ENCODE measurements at regions not wholly inside any gene's neighbourhood (a gene's known extent, or its start where the extent isn't known, plus 50 kb on each side); places are given as distances from the start of the nearest gene placed in this dataset.

DNA sequence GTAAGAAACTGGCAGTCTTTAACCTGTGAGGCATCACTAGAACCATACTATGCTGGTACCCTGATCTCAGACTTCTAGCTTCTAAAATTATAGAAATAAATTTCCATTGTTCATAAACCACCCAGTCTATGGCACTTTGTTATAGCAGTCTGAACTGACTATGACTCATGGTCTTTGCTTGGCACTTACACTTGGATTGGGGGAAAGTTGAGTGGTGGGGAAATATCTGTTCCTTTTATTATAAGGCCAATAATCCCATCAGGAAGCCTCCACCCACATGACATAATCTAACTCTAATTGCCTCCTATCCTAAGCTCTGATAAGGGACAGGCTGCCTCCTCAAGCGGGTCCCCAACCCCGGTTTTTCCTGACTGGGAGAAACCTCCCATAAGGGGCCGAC lies 61.4 kb upstream of the PACRGL start:
- Histone ChIP-seq H2BK15ac (ENCODE audit: low read depth, low read length) (no peak overlapping the region), H4K5ac (ENCODE audit: insufficient read length, low read depth, low read length) (no peak overlapping the region), H4K20me1 (ENCODE audit: control insufficient read depth, insufficient read depth, insufficient read length) (peaks cover 2% of the 10 kb centered on the region), H2AK5ac (ENCODE audit: insufficient read length, low read length) (no peak overlapping the region), H3K23me2 (ENCODE audit: insufficient read length, low read depth, low read length, poor library complexity, severe bottlenecking) (no peaks in the 10 kb centered on the region), H3K14ac (ENCODE audit: insufficient read depth, low read length) (no peak overlapping the region), H3K4me2 (ENCODE audit: insufficient read depth, insufficient read length, low read length) (no peak overlapping the region), H4K8ac (replicated peaks; ENCODE audit: insufficient read length, low read depth, low read length) (no peak overlapping the region), H3K56ac (ENCODE audit: insufficient read length, low read depth, low read length) (no peak overlapping the region), H3K18ac (ENCODE audit: insufficient read length, low read depth, low read length) (no peak overlapping the region), H4K91ac (ENCODE audit: insufficient read length, low read depth, low read length) (no peak overlapping the region), H3K9ac (ENCODE audit: extremely low read depth, insufficient read length, low read length) (no peak overlapping the region), H3K79me2 (ENCODE audit: insufficient read depth, low read length) (no peaks in the 10 kb centered on the region), H3K23ac (ENCODE audit: insufficient read length, low read depth, low read length) (no peak overlapping the region), H2BK120ac (ENCODE audit: low read depth, low read length, poor library complexity, severe bottlenecking) (no peak overlapping the region), H2AFZ (ENCODE audit: low read length) (no peak overlapping the region), H3K79me1 (ENCODE audit: insufficient read depth, low read depth, low read length, poor library complexity, severe bottlenecking) (no peaks in the 10 kb centered on the region), H2BK20ac (ENCODE audit: low read depth, low read length, poor library complexity, severe bottlenecking) (no peak overlapping the region), H2BK5ac (ENCODE audit: insufficient read length, low read length) (no peak overlapping the region), H3K4me1 (ENCODE audit: insufficient read depth, low read length) (no peaks in the 10 kb centered on the region), H2BK12ac (ENCODE audit: insufficient read length, low read depth, low read length) (no peak overlapping the region), H3K9me3 (ENCODE audit: control insufficient read depth, low read depth, low read length) (no peaks in the 10 kb centered on the region), H3T11ph (ENCODE audit: low read length) (no peak overlapping the region), H3K27ac (ENCODE audit: insufficient read length, low read depth, low read length) (no peak overlapping the region), H3K4ac (ENCODE audit: low read depth, low read length) (no peak overlapping the region), H3K27me3 (ENCODE audit: insufficient read depth, low read length) (no peaks in the 10 kb centered on the region)
- TF ChIP-seq, protein P1, sequence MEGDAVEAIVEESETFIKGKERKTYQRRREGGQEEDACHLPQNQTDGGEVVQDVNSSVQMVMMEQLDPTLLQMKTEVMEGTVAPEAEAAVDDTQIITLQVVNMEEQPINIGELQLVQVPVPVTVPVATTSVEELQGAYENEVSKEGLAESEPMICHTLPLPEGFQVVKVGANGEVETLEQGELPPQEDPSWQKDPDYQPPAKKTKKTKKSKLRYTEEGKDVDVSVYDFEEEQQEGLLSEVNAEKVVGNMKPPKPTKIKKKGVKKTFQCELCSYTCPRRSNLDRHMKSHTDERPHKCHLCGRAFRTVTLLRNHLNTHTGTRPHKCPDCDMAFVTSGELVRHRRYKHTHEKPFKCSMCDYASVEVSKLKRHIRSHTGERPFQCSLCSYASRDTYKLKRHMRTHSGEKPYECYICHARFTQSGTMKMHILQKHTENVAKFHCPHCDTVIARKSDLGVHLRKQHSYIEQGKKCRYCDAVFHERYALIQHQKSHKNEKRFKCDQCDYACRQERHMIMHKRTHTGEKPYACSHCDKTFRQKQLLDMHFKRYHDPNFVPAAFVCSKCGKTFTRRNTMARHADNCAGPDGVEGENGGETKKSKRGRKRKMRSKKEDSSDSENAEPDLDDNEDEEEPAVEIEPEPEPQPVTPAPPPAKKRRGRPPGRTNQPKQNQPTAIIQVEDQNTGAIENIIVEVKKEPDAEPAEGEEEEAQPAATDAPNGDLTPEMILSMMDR (conservative IDR thresholded peaks at IDR 0.05) = no peak
- peaks cover 7 to 30% of the 10 kb centered on the region in 2 experiments for H3K9me3 Mint-ChIP-seq
- peaks cover 24 to 30% (median 24%) of the 10 kb centered on the region in 3 experiments for H3K36me3 Mint-ChIP-seq (ENCODE audit: insufficient read depth in 1 of 3, low read depth in 3 of 3)
- H3K4me1 Mint-ChIP-seq = no peaks in the 10 kb centered on the region
- DNase-seq = no peak
- H3K27ac Mint-ChIP-seq = no peak overlapping the region
- H3K4me3 Mint-ChIP-seq = no peak overlapping the region
- peaks cover 11% of the 10 kb centered on the region for H3K27me3 Mint-ChIP-seq (ENCODE audit: low read depth)
- no CpG with 5 or more reads among the region's 3 CpGs for WGBS (ENCODE audit: extremely low coverage, insufficient read length, low lambda C conversion rate)
